IMR-90 (cell line): ENCODE measurements at regions not wholly inside any gene's neighbourhood (a gene's known extent, or its start where the extent isn't known, plus 50 kb on each side); places are given as distances from the start of the nearest gene placed in this dataset.
"Not testable (repeated sequence)": the region's sequence is repeated elsewhere in the genome, so short reads cannot be mapped to it uniquely, and the experiment has no call there.

Experiments
- ATAC-seq: fragments of 200-7000 bp; cut with Tn5 transposase; 2 replicates; pipeline ENCODE4 v1.9.1; 2020; ENCODE audit warnings: low read depth, mild to moderate bottlenecking, moderate library complexity
- BruUV-seq: library from RNA; stranded (reverse); fragments of 400-500 nt; replicated peaks from 2 replicates; lab custom pipeline; 2021; lab: Mats Ljungman, UMichigan
- CTCF ChIA-PET: fragments of 300-600 bp; formaldehyde crosslinking; extraction: SDS; loops from one replicate; lab custom pipeline; 2021; ENCODE audit warnings: antibody characterized with exemption; lab: Yijun Ruan, JAX
- POLR2A ChIA-PET: fragments of 300-600 bp; sonication (Branson Sonifier 250); formaldehyde crosslinking; loops from one replicate; lab custom pipeline; 2022; ENCODE audit warnings: antibody characterized with exemption; ENCODE audit not compliant: unreplicated experiment; lab: Charles Lee
- DNase-seq: peaks from one replicate; pipeline ENCODE4 v3.0.0; 2013
- H2AFZ ChIP-seq: replicated peaks from 2 replicates; pipeline ENCODE3; 2013; ENCODE audit warnings: low read length, mild to moderate bottlenecking; ENCODE audit not compliant: poor library complexity
- H2AK5ac ChIP-seq: 2 replicates; pipeline ENCODE4 v1.6.1; 2013; ENCODE audit warnings: low read depth, low read length, inconsistent platforms
- H2AK9ac ChIP-seq: replicated peaks from 2 replicates; pipeline ENCODE3; 2013; ENCODE audit warnings: mild to moderate bottlenecking, low read depth, low read length, moderate library complexity; ENCODE audit not compliant: poor library complexity
- H2BK120ac ChIP-seq: 2 replicates; pipeline ENCODE4 v1.6.1; 2013; ENCODE audit warnings: low read depth, low read length, inconsistent platforms
- H2BK15ac ChIP-seq: 3 replicates; pipeline ENCODE4 v1.6.1; 2013; ENCODE audit warnings: low read depth, low read length, inconsistent platforms
- H2BK20ac ChIP-seq: 2 replicates; pipeline ENCODE4 v1.6.1; 2013; ENCODE audit warnings: low read depth, mild to moderate bottlenecking, inconsistent platforms, low read length, moderate library complexity
- H2BK5ac ChIP-seq: 2 replicates; pipeline ENCODE4 v1.6.1; 2013; ENCODE audit warnings: mild to moderate bottlenecking, low read depth, low read length, inconsistent platforms; ENCODE audit not compliant: poor library complexity, severe bottlenecking
- H3K14ac ChIP-seq: replicated peaks from 2 replicates; pipeline ENCODE4 v1.6.1; 2013; ENCODE audit warnings: low read depth, low read length, inconsistent platforms
- H3K18ac ChIP-seq: 2 replicates; pipeline ENCODE4 v1.6.1; 2013; ENCODE audit warnings: low read depth, low read length, control low read depth
- H3K23ac ChIP-seq: 2 replicates; pipeline ENCODE4 v1.6.1; 2013; ENCODE audit warnings: low read depth, low read length, inconsistent platforms
- H3K27ac ChIP-seq: 2 replicates; pipeline ENCODE4 v1.5.1; 2013; ENCODE audit warnings: mild to moderate bottlenecking, control low read depth, low read length; ENCODE audit not compliant: insufficient read depth
- H3K27me3 ChIP-seq: 2 replicates; pipeline ENCODE4 v1.6.1; 2013; ENCODE audit warnings: low read length; ENCODE audit not compliant: control insufficient read depth, insufficient read depth
- H3K36me3 ChIP-seq: 2 replicates; pipeline ENCODE4 v1.6.1; 2013; ENCODE audit warnings: low read length, mixed read lengths; ENCODE audit not compliant: control insufficient read depth, insufficient read depth
- H3K4ac ChIP-seq: 2 replicates; pipeline ENCODE4 v1.6.1; 2013; ENCODE audit warnings: low read depth, low read length, inconsistent platforms
- H3K4me1 ChIP-seq: 2 replicates; pipeline ENCODE4 v1.6.1; 2013; ENCODE audit warnings: low read length, mixed read lengths; ENCODE audit not compliant: control insufficient read depth, insufficient read depth
- H3K4me2 ChIP-seq: 2 replicates; pipeline ENCODE4 v1.6.1; 2013; ENCODE audit warnings: low read depth, mild to moderate bottlenecking, control low read depth, low read length, moderate library complexity
- H3K4me3 ChIP-seq: 2 replicates; pipeline ENCODE4 v1.5.1; 2013; ENCODE audit warnings: low read depth, mild to moderate bottlenecking, control low read depth, low read length, moderate library complexity; ENCODE audit not compliant: insufficient read depth
- H3K56ac ChIP-seq: 2 replicates; pipeline ENCODE4 v1.6.1; 2013; ENCODE audit warnings: low read length, inconsistent platforms; ENCODE audit not compliant: insufficient read depth; ENCODE audit errors: extremely low read depth
- H3K79me1 ChIP-seq, 2 experiments: 2 replicates each; pipeline ENCODE4 v1.6.1; 2013; ENCODE audit warnings: low read length in 2 of 2, inconsistent platforms in 1 of 2, low read depth in 1 of 2
- H3K9ac ChIP-seq: 2 replicates; pipeline ENCODE4 v1.6.1; 2013; ENCODE audit warnings: low read depth, low read length, control low read depth
- H3K9me1 ChIP-seq: 2 replicates; pipeline ENCODE4 v1.6.1; 2013; ENCODE audit warnings: low read length, inconsistent platforms; ENCODE audit not compliant: insufficient read depth
- H3K9me3 ChIP-seq: 2 replicates; pipeline ENCODE4 v1.6.1; 2013; ENCODE audit warnings: low read length; ENCODE audit not compliant: control insufficient read depth, insufficient read depth
- H4K20me1 ChIP-seq: 2 replicates; pipeline ENCODE4 v1.6.1; 2013; ENCODE audit warnings: low read length, inconsistent platforms; ENCODE audit not compliant: insufficient read depth
- H4K5ac ChIP-seq: 2 replicates; pipeline ENCODE4 v1.6.1; 2013; ENCODE audit warnings: mild to moderate bottlenecking, low read depth, low read length, control low read depth
- H4K8ac ChIP-seq, 2 experiments: 2 replicates each; pipeline ENCODE4 v1.6.1; 2013; ENCODE audit warnings: low read depth in 2 of 2, low read length in 2 of 2, control low read depth in 1 of 2, inconsistent platforms in 1 of 2
- H4K91ac ChIP-seq: 2 replicates; pipeline ENCODE4 v1.6.1; 2013; ENCODE audit warnings: low read depth, low read length, inconsistent platforms; ENCODE audit not compliant: insufficient read depth
- WGBS, 2 experiments: methylation state at CpG; one replicate each; pipeline versions ENCODE4 v1.1.5 to v1.1.7; 2013; ENCODE audit warnings: missing lambda C conversion rate in 2 of 2; ENCODE audit not compliant: insufficient read length in 1 of 2; ENCODE audit errors: extremely low coverage in 2 of 2; 5-methylcytosine and 5-hydroxymethylcytosine counted together
- dilution Hi-C: fragments of 300-500 bp; cut with HindIII; formaldehyde crosslinking; loops from one replicate; pipeline ENCODE4 v1.14.3; 2018; ENCODE audit warnings: low sequenced_read_pairs; ENCODE audit not compliant: unreplicated experiment
- in situ Hi-C: fragments of 300-500 bp; cut with MboI; formaldehyde crosslinking; loops from 3 replicates; pipeline ENCODE4 v1.14.3; 2019; ENCODE audit warnings: low sequenced_read_pairs, inconsistent platforms, mixed read lengths
- intact Hi-C: fragments of 100-400 bp; cut with micrococcal nuclease; formaldehyde crosslinking; loops from 2 replicates; pipeline ENCODE4 v1.10.0; 2022

DNA sequence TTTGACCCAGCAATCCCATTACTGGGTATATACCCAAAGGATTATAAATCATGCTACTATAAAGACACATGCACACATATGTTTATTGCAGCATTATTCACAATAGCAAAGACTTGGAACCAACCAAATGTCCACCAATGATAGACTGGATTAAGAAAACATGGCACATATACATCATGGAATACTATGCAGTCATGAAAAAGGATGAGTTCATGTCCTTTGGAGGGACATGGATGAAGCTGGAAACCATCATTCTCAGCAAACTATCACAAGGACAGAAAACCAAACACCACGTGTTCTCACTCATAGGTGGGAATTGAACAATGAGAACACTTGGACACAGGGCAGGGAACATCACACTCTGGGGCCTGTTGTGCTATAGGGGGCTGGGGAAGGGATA lies 326.9 kb downstream of the INSIG2 start:
- H3K27ac ChIP-seq, H3K4me1 ChIP-seq, intact Hi-C loops, H4K91ac ChIP-seq, H2BK120ac ChIP-seq, H3K4me3 ChIP-seq, H4K5ac ChIP-seq, dilution Hi-C loops, H3K14ac ChIP-seq, H2AFZ ChIP-seq, H4K8ac ChIP-seq, H2BK15ac ChIP-seq, H4K20me1 ChIP-seq, CTCF ChIA-PET, H3K36me3 ChIP-seq, H3K9me1 ChIP-seq, H2BK5ac ChIP-seq, in situ Hi-C loops, H3K23ac ChIP-seq, H3K9me3 ChIP-seq, H3K79me1 ChIP-seq, ATAC-seq, BruUV-seq, H2AK9ac ChIP-seq, H3K27me3 ChIP-seq, H2BK20ac ChIP-seq, H3K4ac ChIP-seq, H3K4me2 ChIP-seq, H3K18ac ChIP-seq, H3K56ac ChIP-seq, H3K9ac ChIP-seq, H2AK5ac ChIP-seq, DNase-seq, POLR2A ChIA-PET: not testable (repeated sequence)
- no CpG with 5 or more reads among the region's 1 CpG for WGBS, 2 experiments
